ENCODE measurements at regions not wholly inside any gene's neighbourhood (a gene's known extent, or its start where the extent isn't known, plus 50 kb on each side); places are given as distances from the start of the nearest gene placed in this dataset.

- TF ChIP-seq, protein P1, sequence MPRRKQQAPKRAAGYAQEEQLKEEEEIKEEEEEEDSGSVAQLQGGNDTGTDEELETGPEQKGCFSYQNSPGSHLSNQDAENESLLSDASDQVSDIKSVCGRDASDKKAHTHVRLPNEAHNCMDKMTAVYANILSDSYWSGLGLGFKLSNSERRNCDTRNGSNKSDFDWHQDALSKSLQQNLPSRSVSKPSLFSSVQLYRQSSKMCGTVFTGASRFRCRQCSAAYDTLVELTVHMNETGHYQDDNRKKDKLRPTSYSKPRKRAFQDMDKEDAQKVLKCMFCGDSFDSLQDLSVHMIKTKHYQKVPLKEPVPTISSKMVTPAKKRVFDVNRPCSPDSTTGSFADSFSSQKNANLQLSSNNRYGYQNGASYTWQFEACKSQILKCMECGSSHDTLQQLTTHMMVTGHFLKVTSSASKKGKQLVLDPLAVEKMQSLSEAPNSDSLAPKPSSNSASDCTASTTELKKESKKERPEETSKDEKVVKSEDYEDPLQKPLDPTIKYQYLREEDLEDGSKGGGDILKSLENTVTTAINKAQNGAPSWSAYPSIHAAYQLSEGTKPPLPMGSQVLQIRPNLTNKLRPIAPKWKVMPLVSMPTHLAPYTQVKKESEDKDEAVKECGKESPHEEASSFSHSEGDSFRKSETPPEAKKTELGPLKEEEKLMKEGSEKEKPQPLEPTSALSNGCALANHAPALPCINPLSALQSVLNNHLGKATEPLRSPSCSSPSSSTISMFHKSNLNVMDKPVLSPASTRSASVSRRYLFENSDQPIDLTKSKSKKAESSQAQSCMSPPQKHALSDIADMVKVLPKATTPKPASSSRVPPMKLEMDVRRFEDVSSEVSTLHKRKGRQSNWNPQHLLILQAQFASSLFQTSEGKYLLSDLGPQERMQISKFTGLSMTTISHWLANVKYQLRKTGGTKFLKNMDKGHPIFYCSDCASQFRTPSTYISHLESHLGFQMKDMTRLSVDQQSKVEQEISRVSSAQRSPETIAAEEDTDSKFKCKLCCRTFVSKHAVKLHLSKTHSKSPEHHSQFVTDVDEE (CRISPR knock-in tag; IDR thresholded peaks at IDR 0.05) = no peak
- no peak for TF ChIP-seq ZC3H10 (CRISPR knock-in tag; IDR thresholded peaks at IDR 0.05)
Observed at GRCh38 chr2:59956981-59957380, 596.5 kb downstream of the BCL11A start (continued).

GRCh38 chr2:59947917-59948541 lies 605.4 kb downstream of the BCL11A start:
- ATAC-seq = no peak
- TF ChIP-seq ISL1 (CRISPR knock-in tag; IDR thresholded peaks at IDR 0.05) = no peak
- TF ChIP-seq, protein P1 (CRISPR knock-in tag; IDR thresholded peaks at IDR 0.05) = no peak
- TF ChIP-seq OSR1 (CRISPR knock-in tag; IDR thresholded peaks at IDR 0.05) = no peak
- no peak for TF ChIP-seq TCF4 (CRISPR knock-in tag; IDR thresholded peaks at IDR 0.05; ENCODE audit: borderline replicate concordance)
- TF ChIP-seq CREB5 (CRISPR knock-in tag; IDR thresholded peaks at IDR 0.05; ENCODE audit: low read depth) = no peak
- no peak for TF ChIP-seq GLIS3 (CRISPR knock-in tag; IDR thresholded peaks at IDR 0.05)
- no peak for TF ChIP-seq BACH2 (CRISPR knock-in tag; IDR thresholded peaks at IDR 0.05; ENCODE audit: borderline replicate concordance)
- no peak for TF ChIP-seq ZNF70 (CRISPR knock-in tag; IDR thresholded peaks at IDR 0.05)
- TF ChIP-seq ZFP30 (CRISPR knock-in tag; IDR thresholded peaks at IDR 0.05) = no peak
- no peak for TF ChIP-seq ZC3H10 (CRISPR knock-in tag; IDR thresholded peaks at IDR 0.05)
- TF ChIP-seq CSRNP3 (CRISPR knock-in tag; IDR thresholded peaks at IDR 0.05) = no peak

DNA sequence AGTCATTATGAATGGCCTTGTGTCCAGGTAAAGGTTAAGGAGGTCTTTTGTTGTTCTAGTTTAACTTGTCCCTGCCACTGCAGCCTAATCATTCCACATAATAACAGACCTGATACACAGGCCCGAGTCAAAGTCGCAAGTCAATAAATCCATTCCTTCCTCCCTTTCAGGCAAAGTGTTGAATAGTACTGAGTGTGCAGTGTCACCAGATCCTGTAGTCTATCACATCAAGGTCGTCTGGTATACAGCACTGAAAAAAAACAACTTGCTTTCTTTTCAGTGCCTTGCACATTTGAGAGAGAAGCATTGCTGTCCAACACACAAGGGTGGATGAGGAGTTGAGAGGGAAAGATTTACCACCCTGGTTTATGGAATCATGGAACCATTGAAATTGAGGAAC lies 606.2 kb downstream of the BCL11A start:
- ATAC-seq = no peak
- TF ChIP-seq ARNTL (CRISPR knock-in tag; IDR thresholded peaks at IDR 0.05; ENCODE audit: borderline replicate concordance, low read depth) = no peak
- TF ChIP-seq TCF4 (CRISPR knock-in tag; IDR thresholded peaks at IDR 0.05; ENCODE audit: borderline replicate concordance) = no peak
- TF ChIP-seq, protein P1 (CRISPR knock-in tag; IDR thresholded peaks at IDR 0.05) = no peak
- no peak for TF ChIP-seq ZNF8 (CRISPR knock-in tag; IDR thresholded peaks at IDR 0.05)
- TF ChIP-seq ZC3H10 (CRISPR knock-in tag; IDR thresholded peaks at IDR 0.05) = no peak
- TF ChIP-seq BACH2 (CRISPR knock-in tag; IDR thresholded peaks at IDR 0.05; ENCODE audit: borderline replicate concordance) = no peak
- TF ChIP-seq PPARA (CRISPR knock-in tag; IDR thresholded peaks at IDR 0.05; ENCODE audit: borderline replicate concordance) = no peak
- no peak for TF ChIP-seq CSRNP3 (CRISPR knock-in tag; IDR thresholded peaks at IDR 0.05)
- TF ChIP-seq RARB (CRISPR knock-in tag; IDR thresholded peaks at IDR 0.05) = no peak
- TF ChIP-seq POU6F1 (CRISPR knock-in tag; IDR thresholded peaks at IDR 0.05; ENCODE audit: borderline replicate concordance, low read depth) = no peak
- TF ChIP-seq GLIS3 (CRISPR knock-in tag; IDR thresholded peaks at IDR 0.05) = no peak
- no peak for TF ChIP-seq CSDC2 (CRISPR knock-in tag; IDR thresholded peaks at IDR 0.05)
- no peak for TF ChIP-seq CREB5 (CRISPR knock-in tag; IDR thresholded peaks at IDR 0.05; ENCODE audit: low read depth)
- TF ChIP-seq TOX (CRISPR knock-in tag; IDR thresholded peaks at IDR 0.05; ENCODE audit: borderline replicate concordance) = no peak
- TF ChIP-seq OSR1 (CRISPR knock-in tag; IDR thresholded peaks at IDR 0.05) = no peak
- TF ChIP-seq ZFP30 (CRISPR knock-in tag; IDR thresholded peaks at IDR 0.05) = no peak
- TF ChIP-seq ZFP3 (CRISPR knock-in tag; IDR thresholded peaks at IDR 0.05) = no peak
- TF ChIP-seq ESRRG (CRISPR knock-in tag; IDR thresholded peaks at IDR 0.05) = no peak
